Left ventricle myocardium inferior (tissue), 1 donor: ENCODE measurements at regions not wholly inside any gene's neighbourhood (a gene's known extent, or its start where the extent isn't known, plus 50 kb on each side); places are given as distances from the start of the nearest gene placed in this dataset.

Experiments
- DNase-seq: peaks from one replicate; pipeline ENCODE4 v3.0.0-alpha.2; 2020
- H3K27ac ChIP-seq: fragments of 200-600 bp; replicated peaks from 2 replicates; pipeline ENCODE4 v1.8.0; 2021
- H3K27me3 ChIP-seq: fragments of 200-600 bp; 2 replicates; pipeline ENCODE4 v1.8.0; 2021; ENCODE audit warnings: low read depth
- H3K36me3 ChIP-seq: fragments of 200-600 bp; 2 replicates; pipeline ENCODE4 v1.8.0; 2021
- H3K4me1 ChIP-seq: fragments of 200-600 bp; 2 replicates; pipeline ENCODE4 v1.8.0; 2021
- H3K4me3 ChIP-seq: fragments of 200-600 bp; 2 replicates; pipeline ENCODE4 v1.8.0; 2021; ENCODE audit warnings: mild to moderate bottlenecking, moderate library complexity
- H3K9me3 ChIP-seq: fragments of 200-600 bp; replicated peaks from 2 replicates; pipeline ENCODE4 v1.8.0; 2021
- intact Hi-C: fragments of 100-400 bp; cut with micrococcal nuclease; formaldehyde crosslinking; loops from one replicate; pipeline ENCODE4 v1.11.0; 2022
- TF ChIP-seq, protein P1 (sequence below): fragments of 200-600 bp; IDR thresholded peaks from 2 replicates; pipeline ENCODE4 v1.8.0; 2021; ENCODE audit warnings: antibody characterized with exemption, mild to moderate bottlenecking, borderline replicate concordance
- donor health status: DM: no; HTN: yes; CAD: no; lungs with severe emphysema.

- Histone ChIP-seq H3K27me3 (no peaks in the 10 kb centered on the region), H3K36me3 (no peaks in the 10 kb centered on the region), H3K4me1 (no peaks in the 10 kb centered on the region), H3K9me3 (no peaks in the 10 kb centered on the region), H3K4me3 (no peak overlapping the region), H3K27ac (no peak overlapping the region)
- intact Hi-C loops: no loop called here
- no peak for DNase-seq
- TF ChIP-seq, protein P1, sequence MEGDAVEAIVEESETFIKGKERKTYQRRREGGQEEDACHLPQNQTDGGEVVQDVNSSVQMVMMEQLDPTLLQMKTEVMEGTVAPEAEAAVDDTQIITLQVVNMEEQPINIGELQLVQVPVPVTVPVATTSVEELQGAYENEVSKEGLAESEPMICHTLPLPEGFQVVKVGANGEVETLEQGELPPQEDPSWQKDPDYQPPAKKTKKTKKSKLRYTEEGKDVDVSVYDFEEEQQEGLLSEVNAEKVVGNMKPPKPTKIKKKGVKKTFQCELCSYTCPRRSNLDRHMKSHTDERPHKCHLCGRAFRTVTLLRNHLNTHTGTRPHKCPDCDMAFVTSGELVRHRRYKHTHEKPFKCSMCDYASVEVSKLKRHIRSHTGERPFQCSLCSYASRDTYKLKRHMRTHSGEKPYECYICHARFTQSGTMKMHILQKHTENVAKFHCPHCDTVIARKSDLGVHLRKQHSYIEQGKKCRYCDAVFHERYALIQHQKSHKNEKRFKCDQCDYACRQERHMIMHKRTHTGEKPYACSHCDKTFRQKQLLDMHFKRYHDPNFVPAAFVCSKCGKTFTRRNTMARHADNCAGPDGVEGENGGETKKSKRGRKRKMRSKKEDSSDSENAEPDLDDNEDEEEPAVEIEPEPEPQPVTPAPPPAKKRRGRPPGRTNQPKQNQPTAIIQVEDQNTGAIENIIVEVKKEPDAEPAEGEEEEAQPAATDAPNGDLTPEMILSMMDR: no peak
These were observed 216.9 kb upstream of the TMPRSS15 start for GRCh38 chr21:18620436-18620835.

DNA sequence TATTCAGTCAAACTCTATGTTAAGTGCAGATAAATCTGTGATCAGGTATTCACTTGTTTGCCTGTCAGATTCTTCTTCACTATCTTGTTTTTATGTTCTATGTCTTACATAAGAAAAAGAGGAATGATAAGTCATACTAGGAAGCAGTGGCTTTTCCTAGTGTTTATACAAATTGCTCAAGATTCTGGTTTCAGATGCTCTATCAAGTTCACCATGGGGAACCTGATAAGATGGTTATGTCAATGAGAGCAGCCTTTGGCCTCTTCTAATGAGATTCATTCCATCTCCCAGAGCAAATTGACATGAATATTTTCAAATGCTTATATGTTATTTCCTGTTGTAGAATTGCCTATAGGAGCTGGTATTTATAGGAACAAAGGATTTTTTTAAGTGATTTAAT is 218.8 kb upstream of the TMPRSS15 start:
- intact Hi-C loops: no loop called here
- no peaks in the 10 kb centered on the region for H3K27me3 ChIP-seq
- no peaks in the 10 kb centered on the region for H3K9me3 ChIP-seq
- no peaks in the 10 kb centered on the region for H3K4me1 ChIP-seq
- no peaks in the 10 kb centered on the region for H3K36me3 ChIP-seq
- H3K4me3 ChIP-seq: no peak overlapping the region
- TF ChIP-seq, protein P1: no peak
- no peak overlapping the region for H3K27ac ChIP-seq
- DNase-seq: no peak

DNA sequence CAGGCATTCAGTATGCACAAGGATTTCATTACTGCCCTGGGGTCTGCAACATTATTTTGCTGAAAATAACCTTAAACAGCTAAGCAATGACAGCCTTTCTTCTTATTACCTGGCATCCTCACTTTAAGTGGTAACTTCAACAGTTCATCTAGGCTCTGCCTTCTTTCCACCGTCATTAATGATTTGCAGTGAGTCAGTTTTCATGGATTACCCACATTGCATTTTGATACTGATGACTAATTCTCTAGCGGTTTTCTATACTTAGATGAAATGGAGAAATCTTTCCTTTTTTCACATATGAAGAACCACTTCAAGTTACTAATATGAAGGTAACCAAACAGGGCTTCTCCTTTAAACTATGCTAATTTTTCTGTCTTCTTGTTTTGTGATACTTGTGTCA is 226.9 kb upstream of the TMPRSS15 start:
- H3K4me3 ChIP-seq: no peak overlapping the region
- no peak for DNase-seq
- no peaks in the 10 kb centered on the region for H3K9me3 ChIP-seq
- intact Hi-C loops: no loop called here
- TF ChIP-seq, protein P1: no peak
- H3K36me3 ChIP-seq: no peaks in the 10 kb centered on the region
- H3K4me1 ChIP-seq: no peaks in the 10 kb centered on the region
- H3K27ac ChIP-seq: no peak overlapping the region
- no peaks in the 10 kb centered on the region for H3K27me3 ChIP-seq

DNA sequence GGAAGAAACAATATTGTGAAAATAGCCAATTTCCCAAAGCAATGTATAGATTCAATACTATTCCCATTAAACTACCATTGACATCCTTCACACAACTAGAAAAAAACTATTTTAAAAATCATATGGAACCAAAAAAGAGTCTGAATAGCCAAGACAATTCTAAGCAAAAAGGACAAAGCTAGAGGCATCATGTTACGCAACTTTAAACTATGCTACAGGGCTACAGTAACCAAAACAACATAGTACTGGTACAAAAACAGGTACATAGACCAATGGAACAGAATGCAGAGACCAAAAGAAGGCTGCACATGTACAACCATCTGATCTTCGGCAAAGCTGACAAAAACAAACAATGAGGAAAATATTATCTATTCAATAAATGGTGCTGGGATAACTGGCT is 233.3 kb upstream of the TMPRSS15 start:
- no peaks in the 10 kb centered on the region for H3K36me3 ChIP-seq
- H3K27ac ChIP-seq: no peak overlapping the region
- no peaks in the 10 kb centered on the region for H3K9me3 ChIP-seq
- intact Hi-C loops: no loop called here
- no peak overlapping the region for H3K4me3 ChIP-seq
- H3K27me3 ChIP-seq: no peaks in the 10 kb centered on the region
- no peak for DNase-seq
- H3K4me1 ChIP-seq: no peaks in the 10 kb centered on the region
- TF ChIP-seq, protein P1: no peak

GRCh38 chr21:18646116-18646515 is 242.5 kb upstream of the TMPRSS15 start:
- intact Hi-C loops: no loop called here

More at GRCh38 chr21:18646116-18646515, 242.5 kb upstream of the TMPRSS15 start:
- Histone ChIP-seq H3K4me3 (no peak overlapping the region), H3K9me3 (no peaks in the 10 kb centered on the region), H3K4me1 (no peaks in the 10 kb centered on the region), H3K36me3 (no peaks in the 10 kb centered on the region), H3K27me3 (no peaks in the 10 kb centered on the region), H3K27ac (no peak overlapping the region)
- TF ChIP-seq, protein P1: no peak
- DNase-seq: no peak
